DMS153 (cell line): ENCODE measurements at regions not wholly inside any gene's neighbourhood (a gene's known extent, or its start where the extent isn't known, plus 50 kb on each side); places are given as distances from the start of the nearest gene placed in this dataset.
"Not testable (repeated sequence)": the region's sequence is repeated elsewhere in the genome, so short reads cannot be mapped to it uniquely, and the experiment has no call there.

Experiments
- DNase-seq: peaks from one replicate; lab custom pipeline; 2025; lab: John Stamatoyannopoulos, UW

GRCh38 chr6:40885139-40885774, 153.8 kb downstream of the UNC5CL start:
- no peak for DNase-seq

- DNase-seq, result peak; percentile 38
Measured at GRCh38 chr6:40882323-40882997, 156.6 kb downstream of the UNC5CL start.

GRCh38 chr6:40881501-40881900, 157.5 kb downstream of the UNC5CL start:
- DNase-seq, result no peak

- no peak for DNase-seq
Measured at GRCh38 chr6:40880906-40881305, 158.1 kb downstream of the UNC5CL start.

GRCh38 chr6:40879169-40879568, 159.9 kb downstream of the UNC5CL start:
- no peak for DNase-seq

- no peak for DNase-seq
Measured at GRCh38 chr6:40877362-40877761, 161.7 kb downstream of the UNC5CL start.

- no peak for DNase-seq
Measured at GRCh38 chr6:40876336-40876735, 162.7 kb downstream of the UNC5CL start.

GRCh38 chr6:40874495-40874894, 164.5 kb downstream of the UNC5CL start:
- peak; percentile 10 for DNase-seq

GRCh38 chr6:40871424-40871823, 167.6 kb downstream of the UNC5CL start:
- no peak for DNase-seq

- not testable (repeated sequence) for DNase-seq
Measured at GRCh38 chr6:40868089-40868865, 170.7 kb downstream of the UNC5CL start.

GRCh38 chr6:40867527-40867926, 171.5 kb downstream of the UNC5CL start:
- not testable (repeated sequence) for DNase-seq

GRCh38 chr6:40865259-40865658, 173.8 kb downstream of the UNC5CL start:
- DNase-seq, result not testable (repeated sequence)

GRCh38 chr6:40860443-40860842, 178.6 kb downstream of the UNC5CL start:
- no peak for DNase-seq

- no peak for DNase-seq
Measured at GRCh38 chr6:40856271-40856670, 182.8 kb downstream of the UNC5CL start.

GRCh38 chr6:40855168-40855880, 183.7 kb downstream of the UNC5CL start:
- DNase-seq, result no peak

GRCh38 chr6:40854592-40854991, 184.4 kb downstream of the UNC5CL start:
- no peak for DNase-seq

- no peak for DNase-seq
Measured at GRCh38 chr6:40852779-40853373, 186.1 kb downstream of the UNC5CL start.

- no peak for DNase-seq
Measured at GRCh38 chr6:40849546-40849945, 189.5 kb downstream of the UNC5CL start.

- DNase-seq, result no peak
Measured at GRCh38 chr6:40848868-40849514, 190.0 kb downstream of the UNC5CL start.

- no peak for DNase-seq
Measured at GRCh38 chr6:40848038-40848437, 191.0 kb downstream of the UNC5CL start.

- DNase-seq, result peak; percentile 40
Measured at GRCh38 chr6:40845553-40845952, 193.5 kb downstream of the UNC5CL start.
